Stomach (tissue), 4 donors: ENCODE measurements at regions not wholly inside any gene's neighbourhood (a gene's known extent, or its start where the extent isn't known, plus 50 kb on each side); places are given as distances from the start of the nearest gene placed in this dataset.

Experiments used
- EP300 ChIP-seq: sonication (generic); formaldehyde crosslinking; IDR thresholded peaks from one replicate; pipeline ENCODE4 v1.6.1; 2017; ENCODE audit warnings: antibody characterized with exemption
- POLR2A ChIP-seq, 4 donors: fragments of 450-650 bp; IDR thresholded peaks; one replicate each; pipeline ENCODE4 v1.6.1; 2016; ENCODE audit warnings: antibody characterized with exemption in 4 of 4, control low read depth in 2 of 4, mild to moderate bottlenecking in 1 of 4, moderate library complexity in 1 of 4
- POLR2AphosphoS5 ChIP-seq, 3 donors: sonication (generic); formaldehyde crosslinking; IDR thresholded peaks; one replicate each; pipeline ENCODE4 v1.6.1; 2016; ENCODE audit warnings: antibody characterized with exemption in 3 of 3
- TF ChIP-seq, protein P1 (sequence below), 7 experiments: fragments of 450-650 bp in 4 of 7; fragments of 200-600 bp in 3 of 7; sonication (generic) in 3 of 7; IDR thresholded peaks; one replicate each; pipeline ENCODE4 v1.5.1; 2016 to 2019; ENCODE audit warnings: antibody characterized with exemption in 7 of 7, control low read depth in 2 of 7, mild to moderate bottlenecking in 1 of 7

DNA sequence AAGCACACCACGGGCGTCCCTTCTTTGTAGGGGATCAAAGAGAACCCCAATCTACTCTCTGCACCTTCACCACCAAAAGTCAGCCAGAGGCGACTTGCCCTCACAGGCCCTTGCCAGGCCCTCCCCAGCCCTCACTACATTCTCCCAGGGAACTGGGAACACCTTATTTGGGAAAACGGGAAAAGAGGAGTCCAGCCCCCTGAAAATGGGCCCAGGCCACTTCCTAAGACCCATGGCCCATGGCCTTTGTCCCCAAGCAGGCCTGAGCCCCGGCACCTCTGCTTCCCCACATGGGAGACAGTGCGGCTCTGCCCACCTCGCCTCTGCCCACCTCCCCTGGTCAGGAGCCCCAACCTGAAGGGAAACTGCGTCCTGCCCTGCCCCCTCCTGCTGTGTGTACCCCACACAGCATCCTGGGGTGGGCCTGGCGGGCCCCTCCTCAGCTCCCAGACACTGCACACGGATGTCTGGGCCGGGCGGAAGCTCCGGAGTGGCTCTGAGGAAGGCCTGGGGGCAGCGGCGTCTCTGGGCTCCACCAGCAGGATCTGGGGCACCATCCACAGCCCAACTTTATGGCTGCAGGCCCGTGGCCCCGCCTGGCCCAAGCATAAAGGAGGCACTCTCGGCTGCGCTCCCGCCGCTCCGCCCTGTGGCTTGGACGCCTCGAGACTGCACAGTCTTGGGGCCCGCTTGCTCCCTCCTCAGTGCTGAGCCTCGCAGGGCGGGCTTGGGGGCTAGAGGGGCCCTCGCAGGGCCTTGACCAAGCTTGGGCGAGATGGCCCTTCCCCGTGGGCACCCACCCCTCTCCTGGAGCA lies 70.3 kb upstream of the GPC1 start:
- TF ChIP-seq, protein P1, sequence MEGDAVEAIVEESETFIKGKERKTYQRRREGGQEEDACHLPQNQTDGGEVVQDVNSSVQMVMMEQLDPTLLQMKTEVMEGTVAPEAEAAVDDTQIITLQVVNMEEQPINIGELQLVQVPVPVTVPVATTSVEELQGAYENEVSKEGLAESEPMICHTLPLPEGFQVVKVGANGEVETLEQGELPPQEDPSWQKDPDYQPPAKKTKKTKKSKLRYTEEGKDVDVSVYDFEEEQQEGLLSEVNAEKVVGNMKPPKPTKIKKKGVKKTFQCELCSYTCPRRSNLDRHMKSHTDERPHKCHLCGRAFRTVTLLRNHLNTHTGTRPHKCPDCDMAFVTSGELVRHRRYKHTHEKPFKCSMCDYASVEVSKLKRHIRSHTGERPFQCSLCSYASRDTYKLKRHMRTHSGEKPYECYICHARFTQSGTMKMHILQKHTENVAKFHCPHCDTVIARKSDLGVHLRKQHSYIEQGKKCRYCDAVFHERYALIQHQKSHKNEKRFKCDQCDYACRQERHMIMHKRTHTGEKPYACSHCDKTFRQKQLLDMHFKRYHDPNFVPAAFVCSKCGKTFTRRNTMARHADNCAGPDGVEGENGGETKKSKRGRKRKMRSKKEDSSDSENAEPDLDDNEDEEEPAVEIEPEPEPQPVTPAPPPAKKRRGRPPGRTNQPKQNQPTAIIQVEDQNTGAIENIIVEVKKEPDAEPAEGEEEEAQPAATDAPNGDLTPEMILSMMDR (IDR thresholded peaks at IDR 0.05): no peak
- no peak for TF ChIP-seq EP300
- no peak for TF ChIP-seq POLR2A (IDR thresholded peaks at IDR 0.05)
- TF ChIP-seq POLR2AphosphoS5 (IDR thresholded peaks at IDR 0.05): no peak
